PFSK-1 (cell line): ENCODE measurements at regions not wholly inside any gene's neighbourhood (a gene's known extent, or its start where the extent isn't known, plus 50 kb on each side); places are given as distances from the start of the nearest gene placed in this dataset.

ENCODE experiments used
- POLR2AphosphoS5 ChIP-seq: IDR thresholded peaks from 2 replicates; pipeline ENCODE4 v1.6.1; 2012; ENCODE audit warnings: low read depth, mild to moderate bottlenecking, control low read depth, low read length, moderate library complexity
- TAF1 ChIP-seq: IDR thresholded peaks from 2 replicates; pipeline ENCODE4 v1.6.1; 2012; ENCODE audit warnings: low read length, control low read depth, borderline replicate concordance; ENCODE audit not compliant: insufficient read depth

DNA sequence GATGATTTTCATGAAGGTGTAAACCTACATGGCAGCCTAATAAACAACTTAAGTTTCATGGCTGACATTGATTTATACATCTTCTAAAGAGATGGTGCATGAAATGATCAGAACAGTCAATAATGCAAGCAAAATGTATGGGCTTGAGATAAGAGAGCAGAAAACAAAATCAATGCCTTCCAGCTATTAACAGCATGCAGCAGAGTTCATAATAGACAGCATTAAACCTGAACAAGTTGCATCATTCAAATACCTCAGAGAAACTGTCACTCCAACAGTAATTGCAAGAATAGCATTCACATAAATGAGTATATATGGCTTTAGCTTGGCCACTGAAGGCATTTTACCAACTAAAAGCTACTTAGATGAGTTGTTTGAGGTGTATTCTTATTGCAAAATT lies 319.6 kb upstream of the ARID1B start:
- TF ChIP-seq TAF1 (no peak), POLR2AphosphoS5 (no peak)
